ENCODE measurements at regions not wholly inside any gene's neighbourhood (a gene's known extent, or its start where the extent isn't known, plus 50 kb on each side); places are given as distances from the start of the nearest gene placed in this dataset.

- TF ChIP-seq ZNF549 (CRISPR knock-in tag; IDR thresholded peaks at IDR 0.05) (no peak), PRDM15 (CRISPR knock-in tag; IDR thresholded peaks at IDR 0.05) (no peak), ZKSCAN5 (CRISPR knock-in tag; IDR thresholded peaks at IDR 0.05) (no peak), ZNF251 (CRISPR knock-in tag; IDR thresholded peaks at IDR 0.05) (no peak)
Observed at GRCh38 chr2:120551522-120551921, 184.1 kb upstream of the GLI2 start.
